ENCODE measurements at regions not wholly inside any gene's neighbourhood (a gene's known extent, or its start where the extent isn't known, plus 50 kb on each side); places are given as distances from the start of the nearest gene placed in this dataset.

DNA sequence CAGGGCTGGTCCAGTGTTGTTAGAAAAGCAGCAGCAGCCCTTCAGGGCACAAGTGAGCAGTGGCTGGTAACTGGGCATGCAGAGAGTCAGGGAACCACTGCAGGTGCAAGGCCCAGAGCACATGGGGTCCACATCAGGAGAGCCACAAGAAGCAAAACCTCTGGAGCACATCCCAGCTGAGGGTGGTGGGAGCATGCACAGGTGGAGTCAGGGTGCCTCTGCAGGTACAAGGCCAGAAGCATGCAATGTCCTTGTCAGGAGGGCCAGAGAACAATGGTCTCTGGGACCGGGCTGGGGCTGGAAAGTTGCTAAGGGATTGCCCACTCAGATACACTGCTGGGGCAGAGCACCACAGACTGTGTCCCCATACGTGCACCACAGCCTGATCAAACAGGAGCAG lies 226.1 kb upstream of the UBE2E2 start:
- DNase-seq = no peak

DNA sequence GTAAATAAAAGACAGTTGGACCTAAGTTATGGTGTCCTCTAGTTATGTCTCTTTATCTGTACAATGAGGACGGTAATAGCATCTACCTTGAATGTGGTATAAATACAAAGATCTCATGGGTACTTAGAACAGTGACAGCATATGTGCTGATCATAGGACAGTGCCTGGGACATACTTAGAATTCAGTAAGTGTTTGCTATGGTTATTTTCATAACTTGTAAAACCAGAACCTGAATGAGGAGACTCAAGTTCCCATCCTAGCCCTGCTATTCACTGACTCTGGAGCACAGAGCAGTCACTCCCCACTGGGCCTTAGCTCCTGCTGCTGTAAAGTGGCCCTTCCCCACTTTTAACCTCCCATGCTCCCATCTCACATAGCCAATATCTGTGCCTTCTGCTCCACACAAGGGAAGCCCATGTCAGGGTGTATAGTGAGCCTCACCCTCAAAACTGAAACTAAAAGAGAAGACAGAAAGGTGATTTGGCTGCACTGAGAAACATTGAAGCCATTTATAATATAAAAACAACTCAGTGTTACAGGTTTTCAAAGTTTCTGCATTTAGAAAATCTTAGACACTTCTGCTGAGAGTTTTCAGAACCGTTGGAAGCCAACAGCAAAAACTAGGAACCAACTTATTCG lies 225.4 kb upstream of the UBE2E2 start:
- DNase-seq = no peak

DNA sequence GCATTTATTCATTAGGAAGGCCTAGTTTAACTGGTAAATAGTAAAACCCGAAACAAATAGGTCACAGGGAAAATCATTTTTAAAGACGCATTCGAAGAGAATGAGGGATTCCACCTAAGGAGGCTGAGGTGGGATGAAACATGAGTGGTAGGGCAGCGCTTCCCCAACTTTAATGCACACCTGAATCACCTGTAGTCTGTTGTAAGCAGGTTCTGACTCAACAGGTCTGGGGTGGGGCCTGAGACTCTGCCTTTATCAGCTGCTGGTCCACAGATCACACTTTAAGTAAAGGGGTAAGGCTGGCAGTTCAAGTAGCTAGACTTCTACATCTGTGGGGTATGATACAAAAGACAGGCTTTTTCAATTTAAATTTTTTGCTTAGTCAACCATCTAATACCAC lies 223.5 kb upstream of the UBE2E2 start:
- DNase-seq = no peak

DNA sequence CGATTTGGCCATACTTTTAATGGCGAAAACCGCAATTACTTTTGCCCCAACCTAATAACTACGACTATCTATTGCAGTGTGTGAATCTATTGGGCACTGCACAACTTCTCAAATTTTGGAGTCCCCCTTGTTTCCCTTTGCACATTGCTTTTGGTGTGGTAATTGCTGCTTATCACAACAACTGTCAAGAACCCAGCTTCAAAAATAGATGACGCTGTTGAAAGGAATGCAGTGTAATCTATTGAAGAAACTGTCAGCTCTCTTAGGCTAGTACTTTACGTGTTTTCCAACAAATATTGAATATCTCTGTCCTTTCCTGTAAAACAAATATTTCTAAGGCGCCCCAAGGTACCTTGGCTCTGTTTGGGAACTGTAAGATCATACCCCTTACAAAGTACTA lies 222.8 kb upstream of the UBE2E2 start:
- no peak for DNase-seq

DNA sequence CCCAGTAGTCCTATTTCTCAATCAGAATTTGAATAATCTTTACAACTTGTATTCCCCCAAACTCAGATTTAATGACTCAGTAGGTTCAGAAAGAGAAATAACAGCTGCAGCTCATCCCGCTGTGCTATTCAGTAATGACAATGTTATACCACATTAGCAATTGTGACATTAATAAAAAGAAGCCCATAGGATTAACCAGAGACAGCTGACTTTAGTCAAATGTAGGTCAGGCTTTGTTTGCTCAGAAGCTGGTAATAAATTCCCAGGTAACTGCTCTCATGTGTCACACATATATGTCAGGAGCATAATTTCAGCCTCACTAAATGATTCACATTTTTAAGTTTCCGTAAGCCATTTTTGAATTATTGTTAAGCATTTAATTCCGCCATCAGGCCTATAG lies 222.0 kb upstream of the UBE2E2 start:
- DNase-seq = no peak

DNA sequence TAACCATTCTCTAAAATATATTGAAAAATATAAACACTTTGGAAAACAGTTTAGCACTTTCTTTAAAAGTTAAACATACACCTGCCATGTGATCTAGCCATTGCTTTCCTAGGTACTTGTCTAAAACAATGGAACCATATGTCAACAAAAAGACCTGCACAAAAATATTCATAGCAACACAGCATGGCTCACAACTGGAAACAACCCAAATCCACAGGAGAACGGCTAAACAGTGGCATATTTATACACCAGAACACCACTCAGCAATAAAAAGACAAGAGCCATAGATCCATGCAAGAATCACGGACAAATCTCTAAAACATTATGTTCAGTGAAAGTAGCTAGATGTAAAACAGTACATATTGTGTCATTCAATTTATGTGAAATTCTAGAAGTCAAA lies 221.3 kb upstream of the UBE2E2 start:
- no peak for DNase-seq

DNA sequence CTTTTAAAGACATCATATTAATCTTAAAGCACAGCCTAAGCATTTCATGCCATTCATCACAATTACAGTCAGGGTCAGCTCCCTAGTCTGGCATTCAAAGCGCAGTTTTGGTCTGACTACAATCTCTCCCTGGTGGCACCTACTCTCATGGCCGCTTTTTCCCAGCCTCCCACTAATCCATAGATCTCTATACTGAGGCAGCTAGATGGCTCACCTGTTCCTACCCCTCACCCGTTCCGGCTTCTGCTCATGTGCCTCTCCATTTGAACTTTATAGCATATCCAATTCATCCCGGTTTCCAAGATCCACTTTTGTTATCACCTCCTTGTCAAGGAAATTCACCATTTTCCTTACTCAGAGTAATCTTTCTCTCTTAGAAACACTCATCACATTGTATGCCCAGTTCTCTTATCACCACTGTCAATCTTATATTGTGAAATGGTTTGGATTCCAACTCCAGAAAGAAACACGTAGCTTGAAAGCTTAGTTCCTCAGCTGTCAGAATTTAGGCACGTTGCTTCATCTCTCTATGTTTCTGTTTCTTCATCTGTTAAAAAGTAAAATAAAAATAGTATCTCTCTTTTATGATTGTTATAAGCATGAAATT lies 220.0 kb upstream of the UBE2E2 start:
- no peak for DNase-seq

DNA sequence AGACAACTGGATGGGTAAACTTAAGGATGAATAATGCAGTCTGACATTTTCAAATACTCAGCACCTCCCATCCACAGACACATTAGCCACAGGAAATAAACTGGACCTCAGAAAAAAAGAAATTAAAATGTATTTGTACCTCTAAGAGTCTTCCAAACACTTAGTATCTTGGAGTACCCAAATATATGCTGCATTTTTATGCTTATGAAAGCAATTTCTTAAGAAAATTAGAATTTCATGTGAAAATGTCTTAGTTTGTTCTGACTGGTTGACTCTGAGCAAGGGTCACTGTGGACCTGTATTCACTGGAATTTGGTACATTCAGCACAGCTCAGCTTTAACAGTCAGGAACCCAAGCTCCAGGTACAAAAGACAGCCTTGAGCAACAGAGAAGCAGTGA lies 216.2 kb upstream of the UBE2E2 start:
- no peak for DNase-seq

DNA sequence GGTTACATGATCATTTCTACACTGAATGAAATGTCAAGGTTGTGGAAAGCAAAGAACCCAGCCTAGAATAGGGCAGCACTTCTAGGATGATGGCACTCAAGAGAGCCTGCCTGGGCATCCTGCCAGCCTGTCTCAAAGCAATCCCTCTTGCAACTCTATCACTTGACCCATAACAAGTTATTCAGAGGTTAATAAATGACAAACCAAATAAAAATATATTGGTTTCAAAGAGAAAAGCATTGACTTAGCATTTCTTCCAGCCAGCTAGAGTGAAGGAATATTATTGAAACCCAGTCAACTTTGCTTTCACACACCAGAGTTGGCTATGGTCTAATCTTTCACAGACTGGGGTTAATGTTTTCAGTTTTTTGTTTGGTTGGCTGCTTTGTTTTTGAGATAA lies 214.6 kb upstream of the UBE2E2 start:
- DNase-seq = no peak

DNA sequence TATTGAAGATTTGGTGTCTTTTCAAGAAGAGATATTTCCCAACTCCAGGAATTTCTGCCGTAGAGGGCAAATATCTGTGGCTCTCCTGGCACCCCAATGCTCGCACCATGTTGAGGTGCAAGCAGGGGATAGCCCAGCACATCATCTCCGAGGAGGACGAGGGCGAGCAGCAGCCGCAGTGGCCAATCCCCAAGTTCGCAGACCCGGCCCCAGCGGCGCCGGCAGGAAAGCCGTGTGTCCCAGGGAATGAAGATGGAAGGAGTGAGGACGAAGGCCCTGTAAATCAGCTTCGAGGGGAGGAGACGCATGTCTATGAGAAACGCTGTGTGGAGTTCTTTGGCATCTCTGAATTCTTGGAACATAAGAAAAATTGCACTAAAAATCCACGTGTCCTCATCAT lies 213.4 kb upstream of the UBE2E2 start:
- DNase-seq = no peak

DNA sequence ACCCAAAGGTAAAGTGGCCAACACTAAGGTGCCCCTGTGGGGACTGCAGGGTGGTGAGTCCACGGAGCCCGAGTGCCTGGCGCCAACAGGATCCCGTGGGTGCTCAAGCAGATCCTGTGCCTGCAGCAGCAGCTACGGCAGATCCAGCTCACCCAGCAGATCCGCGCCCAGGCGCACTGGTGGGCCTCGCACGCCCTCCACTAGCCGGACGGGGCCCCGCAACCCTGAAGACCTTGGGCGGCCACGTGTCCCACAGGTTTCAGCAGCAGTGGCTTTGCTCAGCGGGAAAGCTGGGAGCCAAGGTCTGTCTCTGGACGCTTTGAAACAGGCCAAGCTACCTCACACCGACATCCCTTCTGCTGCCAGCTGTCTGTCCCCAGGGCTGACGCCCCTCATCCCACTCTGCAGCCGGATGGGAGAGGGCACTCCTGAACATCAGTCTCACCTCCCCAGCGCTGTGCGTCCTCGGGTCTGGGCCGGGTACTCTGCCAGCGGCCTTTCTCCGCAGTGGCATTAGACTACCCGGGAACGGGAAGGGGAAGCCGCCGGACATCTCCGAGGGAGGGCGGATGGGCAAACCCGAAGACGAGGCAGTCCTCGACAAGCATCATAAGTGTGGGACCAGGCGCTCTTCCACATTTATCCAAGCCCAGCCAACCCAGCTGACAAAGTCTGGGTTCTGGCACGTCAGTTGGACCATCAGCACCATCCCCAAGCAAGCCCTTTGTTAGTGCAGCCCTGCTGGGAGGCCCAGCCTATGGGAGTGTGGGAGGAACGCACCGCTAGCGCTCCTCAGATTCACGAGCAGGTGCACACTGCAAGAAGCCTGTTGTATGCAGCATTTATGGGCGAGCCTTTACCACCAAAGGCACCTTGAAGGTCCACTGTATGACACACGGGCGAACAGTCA lies 212.6 kb upstream of the UBE2E2 start:
- no peak for DNase-seq

DNA sequence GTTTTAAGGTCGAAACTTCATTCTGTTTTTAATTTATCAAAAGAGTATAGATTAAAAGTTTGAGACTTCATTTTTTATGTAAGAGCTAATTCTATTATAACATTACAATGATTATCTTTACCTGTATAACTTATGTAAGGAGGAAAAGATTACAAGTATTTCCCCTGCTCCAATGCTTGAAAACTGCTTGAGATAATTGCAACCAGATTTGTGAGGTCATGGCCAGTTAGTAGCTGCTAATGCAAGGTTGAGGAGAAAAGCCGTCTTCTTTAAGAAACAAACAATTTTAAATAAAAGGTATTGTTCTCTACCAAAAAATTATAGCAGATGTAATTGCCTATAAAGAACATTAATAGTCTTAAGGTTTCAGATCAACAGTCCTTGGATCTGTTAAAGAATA lies 208.3 kb upstream of the UBE2E2 start:
- DNase-seq = no peak

DNA sequence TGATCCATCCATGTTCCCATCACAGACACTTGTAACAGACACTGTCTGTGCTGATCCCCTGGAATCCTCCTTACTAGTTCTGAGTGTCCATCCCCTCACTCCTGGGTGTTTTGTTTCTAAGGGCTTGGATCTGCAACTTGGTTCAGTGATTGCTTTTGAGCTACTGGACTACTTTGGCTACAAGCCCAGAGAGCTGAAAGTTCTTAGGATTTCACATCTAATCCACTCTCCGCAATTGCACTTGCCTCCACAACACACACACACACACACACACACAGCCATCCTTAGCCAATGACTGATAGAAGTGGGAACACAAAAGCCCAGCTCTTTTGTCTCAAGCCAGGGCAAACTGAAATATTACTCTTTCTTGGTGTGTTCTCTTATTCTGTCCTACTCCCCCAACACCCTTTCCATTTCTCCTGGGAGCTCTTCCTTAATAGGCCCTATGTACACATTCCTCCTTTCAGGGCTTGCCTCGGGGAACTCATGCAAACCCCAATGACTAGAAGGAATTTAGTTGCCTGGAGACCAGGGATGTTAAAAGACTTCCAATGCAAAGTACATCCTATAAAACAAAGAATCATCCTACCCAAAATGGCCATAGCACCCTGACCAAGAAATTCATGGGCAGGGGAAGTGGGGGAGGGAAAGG lies 206.1 kb upstream of the UBE2E2 start:
- DNase-seq = no peak

DNA sequence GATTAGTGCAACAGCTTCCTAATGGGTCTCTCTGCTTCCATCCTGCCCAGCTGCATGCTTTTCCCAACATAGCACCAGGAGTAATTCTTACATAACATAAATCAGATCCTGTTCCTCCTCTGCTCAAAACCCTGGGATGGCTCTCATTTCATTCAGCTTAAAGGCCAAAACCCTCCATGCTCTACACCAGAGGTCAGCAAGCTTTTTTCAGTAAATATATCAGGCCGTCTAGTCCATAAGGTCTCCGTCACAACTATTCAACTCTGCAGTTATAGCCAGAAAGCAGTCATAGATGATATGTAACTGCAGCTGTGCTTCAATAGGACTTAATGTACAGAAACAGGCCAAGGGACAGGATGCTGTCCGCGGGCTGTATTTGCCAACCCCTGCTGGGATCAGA lies 202.8 kb upstream of the UBE2E2 start:
- DNase-seq = no peak

DNA sequence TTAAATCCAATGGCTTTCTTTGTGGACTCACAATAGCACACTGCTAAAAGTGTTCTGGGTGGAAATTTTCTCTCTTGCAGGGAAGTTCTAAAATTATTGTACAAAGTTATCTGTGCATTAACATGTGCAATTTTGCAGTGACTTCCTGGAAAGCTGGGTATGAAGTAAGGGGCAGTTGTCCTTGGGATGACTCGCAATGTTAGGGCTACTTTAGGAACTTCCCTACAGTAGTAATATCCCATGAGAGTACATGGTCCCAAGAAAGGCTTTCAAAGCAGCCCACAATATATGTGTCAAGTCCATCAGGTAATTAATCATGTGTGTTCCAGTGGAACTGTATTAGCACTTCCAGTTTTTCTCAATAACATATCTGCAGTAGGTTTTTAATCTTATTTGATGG lies 201.0 kb upstream of the UBE2E2 start:
- DNase-seq = no peak

DNA sequence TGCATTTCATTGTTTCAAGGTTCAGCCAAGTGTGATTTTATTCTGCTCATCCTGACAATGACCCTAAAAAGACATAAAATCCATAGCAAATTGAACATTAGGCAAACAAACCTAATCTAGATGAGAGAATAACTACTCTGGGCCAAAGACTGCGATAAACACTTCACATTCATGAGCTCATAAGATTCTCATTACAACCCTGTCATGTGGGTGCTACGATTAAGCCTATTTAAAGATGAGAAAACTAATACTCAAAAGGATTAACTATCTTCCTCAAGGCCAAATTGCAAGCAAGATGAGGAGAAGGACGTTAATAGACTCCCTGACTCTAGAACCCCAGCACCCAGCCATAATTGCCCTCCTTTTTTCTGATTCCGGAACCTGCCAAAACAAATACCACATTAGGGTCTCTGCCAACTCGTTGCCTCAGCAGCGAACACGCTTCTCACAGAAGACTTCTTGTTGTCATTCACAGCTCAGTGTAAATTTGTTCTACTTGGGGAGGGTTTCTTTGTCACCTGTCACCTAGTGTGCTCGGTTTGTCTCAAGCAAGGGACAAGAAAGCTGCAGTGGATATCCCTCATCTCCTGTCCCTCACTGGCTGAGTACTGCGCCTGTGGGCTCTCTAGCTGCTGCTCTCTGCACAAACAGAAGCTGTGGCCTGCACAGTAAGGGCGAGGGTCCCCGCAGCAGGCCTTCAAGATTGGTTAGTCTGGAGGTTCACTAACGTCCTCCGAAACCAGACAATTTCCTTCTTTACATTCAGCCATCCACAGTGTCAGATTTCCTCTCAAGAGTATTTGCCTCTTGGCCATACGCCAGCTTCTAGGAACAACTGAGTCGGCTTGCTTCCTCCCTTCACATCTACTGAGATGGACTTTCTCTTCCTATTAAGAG lies 200.0 kb upstream of the UBE2E2 start:
- DNase-seq = peak; percentile 51

DNA sequence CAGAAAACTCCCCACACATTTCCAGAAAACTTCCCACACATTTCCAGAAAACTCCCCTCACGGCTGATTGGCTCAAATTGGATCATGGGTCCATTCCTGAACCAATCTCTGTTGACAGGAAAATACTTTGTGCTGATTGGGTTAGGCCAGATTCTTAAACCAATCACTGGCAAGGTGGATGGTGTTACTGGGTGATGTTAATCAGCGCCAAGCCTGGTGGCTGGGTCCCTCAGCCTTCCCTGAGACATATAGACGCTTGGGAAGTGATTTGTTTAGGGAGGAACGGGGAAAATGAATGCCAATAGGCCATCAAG lies 199.4 kb upstream of the UBE2E2 start:
- DNase-seq = no peak

DNA sequence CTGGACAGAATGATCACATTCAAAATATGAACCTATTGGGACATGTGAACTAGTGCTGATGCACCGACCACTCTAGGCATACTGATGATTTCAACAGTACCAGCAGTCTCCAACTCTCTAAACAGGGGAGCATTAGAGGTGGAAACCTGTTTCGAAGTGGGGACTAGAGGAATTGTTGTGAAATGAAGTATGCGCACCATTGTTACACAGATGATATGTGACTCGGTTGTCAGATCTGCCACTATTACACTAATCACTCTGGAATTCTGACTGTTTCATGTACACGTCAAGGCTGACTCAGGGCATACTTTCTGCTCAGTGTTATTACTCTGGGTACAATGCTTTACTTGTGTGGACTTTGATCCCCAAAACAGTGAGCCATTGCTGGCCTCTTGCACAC lies 198.2 kb upstream of the UBE2E2 start:
- DNase-seq = no peak

DNA sequence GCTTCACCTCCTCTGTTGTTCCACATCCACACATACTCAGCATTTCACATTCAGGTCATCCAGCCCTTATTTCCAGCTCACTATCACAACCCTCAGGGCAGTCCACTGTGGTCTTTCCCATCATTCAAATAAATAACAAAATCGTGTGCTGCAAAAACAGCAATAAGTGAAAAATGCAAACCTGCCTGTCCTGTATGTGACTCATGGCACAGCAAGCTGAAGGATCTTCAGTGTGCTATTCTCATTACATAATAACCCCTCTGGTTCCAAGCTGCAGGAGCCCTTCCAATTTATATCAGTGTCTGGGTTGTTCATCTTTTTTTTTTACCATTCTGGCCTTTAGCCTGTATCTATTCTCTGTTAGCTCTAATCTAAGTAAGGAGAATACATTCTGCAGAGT lies 185.3 kb upstream of the UBE2E2 start:
- no peak for DNase-seq

DNA sequence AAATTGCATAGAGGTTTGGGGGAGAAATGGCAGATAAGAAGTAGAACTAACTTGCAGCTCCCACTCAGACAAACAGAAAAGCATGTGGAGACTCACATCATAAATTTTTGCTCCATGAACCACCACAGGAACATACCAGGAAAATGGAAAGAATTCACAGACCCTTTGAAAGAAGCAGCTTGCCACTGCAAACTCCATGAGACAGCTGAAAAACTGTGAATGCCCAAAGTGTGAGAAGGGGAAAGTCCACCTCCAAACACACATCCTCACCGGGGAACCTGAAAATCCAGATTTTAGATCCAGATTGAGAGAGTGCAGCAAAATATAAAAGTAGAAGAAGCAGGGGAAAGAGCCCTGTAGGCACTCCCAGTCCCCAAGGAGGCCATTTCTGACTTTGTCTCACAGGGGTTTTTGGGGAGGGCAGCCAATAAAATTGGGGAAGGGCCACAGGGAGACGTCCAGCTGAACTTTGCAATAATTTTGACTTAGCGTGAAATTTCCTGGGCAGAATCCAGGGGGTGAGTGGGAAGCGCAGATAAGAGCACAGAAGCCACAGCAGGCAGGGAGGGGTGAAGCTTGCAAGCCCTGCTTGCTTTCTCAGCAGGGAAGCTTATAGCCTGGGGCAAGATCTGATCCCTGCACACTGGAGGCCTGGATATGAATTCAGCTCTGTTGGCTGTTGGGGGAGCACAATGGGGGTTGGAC lies 183.4 kb upstream of the UBE2E2 start:
- no peak for DNase-seq

DNA sequence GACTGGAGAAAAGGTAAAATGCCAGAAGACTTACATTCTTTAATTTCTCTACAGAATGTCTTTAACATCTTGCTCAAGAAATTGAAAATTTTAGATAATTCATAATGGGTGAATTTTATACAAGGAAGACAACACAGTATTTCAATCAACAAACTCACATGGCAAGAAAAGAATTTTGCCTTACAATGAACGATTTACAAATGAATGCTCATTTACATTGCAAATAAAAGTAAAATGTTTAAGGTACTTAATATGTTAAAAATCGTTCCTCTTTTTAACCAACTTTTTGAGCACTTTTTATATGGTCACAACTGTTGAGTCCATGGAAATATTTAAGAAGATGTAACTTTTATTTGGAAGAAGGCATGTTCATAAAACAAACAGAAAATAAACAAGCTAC lies 174.8 kb upstream of the UBE2E2 start:
- DNase-seq = no peak

DNA sequence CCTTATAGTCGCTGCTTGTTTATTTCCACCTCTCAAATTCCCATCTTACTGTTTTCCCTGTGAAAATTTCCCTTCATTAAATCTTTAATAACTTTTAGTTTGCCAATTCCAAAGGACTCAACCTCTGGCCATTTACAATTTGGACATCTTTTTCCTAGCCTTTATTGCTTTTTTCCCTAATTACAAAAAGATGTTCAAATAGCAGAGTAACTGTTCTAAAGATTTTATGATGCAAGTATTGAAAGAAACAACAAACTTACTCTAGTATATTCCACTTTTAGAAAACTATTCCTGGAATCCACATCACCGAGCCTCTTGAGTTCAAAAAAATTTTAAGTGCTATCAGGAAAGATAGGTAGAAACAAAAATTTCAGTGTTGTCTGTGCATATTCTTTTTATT lies 174.1 kb upstream of the UBE2E2 start:
- no peak for DNase-seq

Data from femur (tissue), 1 donor.